ENCODE measurements at regions not wholly inside any gene's neighbourhood (a gene's known extent, or its start where the extent isn't known, plus 50 kb on each side); places are given as distances from the start of the nearest gene placed in this dataset.

DNA sequence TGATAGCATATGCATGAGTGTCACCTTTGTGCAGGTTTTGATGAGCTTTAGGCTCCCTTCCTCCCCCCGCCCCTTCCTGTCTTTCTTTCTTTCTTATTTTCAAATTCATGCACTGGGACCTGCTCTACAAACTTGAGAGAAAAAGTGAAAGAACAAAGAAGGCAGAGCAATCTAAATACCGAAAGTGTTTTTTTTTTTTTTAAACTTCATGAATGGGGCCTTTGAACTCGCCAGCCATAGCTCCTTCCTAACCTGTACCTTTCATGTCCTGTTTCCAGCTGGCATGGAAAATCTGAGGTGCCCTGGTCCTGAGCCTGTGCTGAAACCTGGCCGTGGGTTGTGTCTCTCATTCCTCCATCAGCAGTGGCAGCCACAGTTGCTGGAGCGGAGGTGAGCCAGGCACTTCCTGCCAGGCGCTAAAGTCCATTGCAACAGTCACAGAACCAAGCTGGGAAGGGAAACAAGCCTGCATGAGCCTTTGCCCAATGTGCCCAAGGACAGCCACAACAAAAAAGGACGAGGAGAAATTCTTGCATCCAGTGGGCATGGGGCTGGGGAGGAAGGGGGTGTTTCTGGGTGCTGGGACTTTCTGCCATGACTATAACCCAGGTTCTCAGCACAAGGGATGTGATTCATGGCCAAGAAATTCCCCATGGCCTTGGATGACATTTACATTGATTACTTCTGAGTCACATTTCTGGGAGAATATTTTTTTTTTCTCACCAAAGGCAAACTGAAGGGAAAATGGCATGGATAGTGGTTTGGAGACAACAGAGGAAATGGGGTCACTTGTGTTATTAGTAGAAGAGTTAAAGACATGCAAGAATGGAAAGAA lies 102.7 kb downstream of the TMEM30B start:
- H3K27ac ChIP-seq, result no peak overlapping the region
- TF ChIP-seq, protein P1, sequence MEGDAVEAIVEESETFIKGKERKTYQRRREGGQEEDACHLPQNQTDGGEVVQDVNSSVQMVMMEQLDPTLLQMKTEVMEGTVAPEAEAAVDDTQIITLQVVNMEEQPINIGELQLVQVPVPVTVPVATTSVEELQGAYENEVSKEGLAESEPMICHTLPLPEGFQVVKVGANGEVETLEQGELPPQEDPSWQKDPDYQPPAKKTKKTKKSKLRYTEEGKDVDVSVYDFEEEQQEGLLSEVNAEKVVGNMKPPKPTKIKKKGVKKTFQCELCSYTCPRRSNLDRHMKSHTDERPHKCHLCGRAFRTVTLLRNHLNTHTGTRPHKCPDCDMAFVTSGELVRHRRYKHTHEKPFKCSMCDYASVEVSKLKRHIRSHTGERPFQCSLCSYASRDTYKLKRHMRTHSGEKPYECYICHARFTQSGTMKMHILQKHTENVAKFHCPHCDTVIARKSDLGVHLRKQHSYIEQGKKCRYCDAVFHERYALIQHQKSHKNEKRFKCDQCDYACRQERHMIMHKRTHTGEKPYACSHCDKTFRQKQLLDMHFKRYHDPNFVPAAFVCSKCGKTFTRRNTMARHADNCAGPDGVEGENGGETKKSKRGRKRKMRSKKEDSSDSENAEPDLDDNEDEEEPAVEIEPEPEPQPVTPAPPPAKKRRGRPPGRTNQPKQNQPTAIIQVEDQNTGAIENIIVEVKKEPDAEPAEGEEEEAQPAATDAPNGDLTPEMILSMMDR (conservative IDR thresholded peaks at IDR 0.05), result no peak

DNA sequence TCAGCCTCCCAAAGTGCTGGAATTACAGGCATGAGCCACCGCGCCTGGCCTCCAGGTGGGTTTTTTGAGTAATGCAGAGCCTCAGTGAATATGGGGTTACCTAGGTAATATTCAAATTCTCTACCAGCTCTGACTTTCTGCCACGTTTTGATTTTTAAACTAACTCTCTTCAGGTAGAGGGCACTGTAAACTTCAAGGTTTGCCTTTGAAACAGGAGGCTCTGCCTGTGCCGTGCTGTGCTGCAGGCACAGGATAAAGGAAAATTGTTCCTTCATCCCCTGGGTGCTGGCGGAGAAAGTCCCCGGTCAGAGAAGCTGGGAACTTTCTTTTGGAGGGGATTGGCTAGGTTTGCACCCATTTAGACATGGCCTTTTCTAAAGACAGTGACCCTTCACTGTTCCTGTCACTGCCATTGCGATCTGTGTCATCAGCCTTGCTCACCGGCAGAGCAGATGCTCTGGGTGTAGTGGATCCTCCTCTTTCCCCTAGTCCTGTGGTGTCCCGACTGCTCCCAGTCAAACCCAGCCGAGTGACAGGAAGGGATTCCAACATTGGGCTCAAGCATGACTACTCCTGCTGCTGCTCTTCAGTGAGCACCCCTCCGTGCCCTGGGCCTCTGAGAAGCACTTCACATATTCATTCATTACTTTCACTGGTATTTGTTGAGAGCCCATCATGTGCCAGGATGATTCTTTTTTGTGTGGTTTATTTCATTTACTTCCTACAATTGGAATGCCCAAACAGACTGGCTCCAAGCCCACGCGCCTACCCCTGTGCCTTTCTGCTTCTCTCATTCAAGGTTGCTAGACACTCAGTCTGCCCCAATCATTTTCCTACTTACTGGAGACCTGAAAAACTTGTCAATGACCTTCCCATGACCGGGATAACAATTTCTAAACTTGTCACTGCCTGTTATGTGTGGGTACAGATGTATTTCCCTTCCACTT lies 103.6 kb downstream of the TMEM30B start:
- H3K27ac ChIP-seq, result no peak overlapping the region
- TF ChIP-seq, protein P1 (conservative IDR thresholded peaks at IDR 0.05), result no peak

DNA sequence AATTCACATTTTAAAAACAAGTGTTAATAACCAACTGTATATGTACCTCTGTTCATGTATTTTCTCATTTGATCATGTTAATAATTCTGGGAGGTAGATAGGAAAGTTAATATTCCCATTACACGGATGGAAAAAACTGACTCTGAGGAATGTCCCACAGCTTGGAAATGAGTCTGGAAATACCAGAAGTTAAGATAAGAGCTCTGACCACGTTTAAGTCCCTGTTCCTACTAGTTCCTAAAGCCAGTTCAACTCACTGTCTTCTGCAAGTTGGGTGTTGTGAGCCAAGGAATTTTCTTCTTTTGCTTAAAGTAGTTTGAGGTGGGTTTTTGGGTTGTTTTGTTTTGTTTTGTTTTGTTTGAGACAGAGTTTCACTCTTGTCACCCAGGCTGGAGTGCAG lies 104.5 kb downstream of the TMEM30B start:
- H3K27ac ChIP-seq, result no peak overlapping the region
- TF ChIP-seq, protein P1 (conservative IDR thresholded peaks at IDR 0.05), result no peak

DNA sequence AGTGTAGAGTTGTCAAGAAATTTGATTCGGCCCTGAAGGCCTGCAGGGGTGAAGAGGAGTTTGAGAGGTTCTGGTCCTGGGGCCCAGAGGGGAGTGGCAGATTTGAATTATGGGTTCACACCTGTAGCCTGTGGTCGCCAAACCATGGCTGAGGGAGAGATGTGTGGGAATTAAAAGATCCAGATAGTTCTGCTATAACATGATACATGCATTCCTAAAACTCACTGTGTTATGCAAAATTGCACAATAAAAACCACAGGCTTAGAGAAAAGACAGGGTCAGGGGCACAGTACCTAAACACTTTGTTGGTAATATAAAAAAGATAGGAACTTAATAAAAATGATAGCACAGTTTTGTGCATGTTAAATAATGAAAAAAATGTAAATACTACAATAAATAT lies 106.2 kb downstream of the TMEM30B start:
- H3K27ac ChIP-seq, result no peak overlapping the region
- TF ChIP-seq, protein P1 (conservative IDR thresholded peaks at IDR 0.05), result no peak

DNA sequence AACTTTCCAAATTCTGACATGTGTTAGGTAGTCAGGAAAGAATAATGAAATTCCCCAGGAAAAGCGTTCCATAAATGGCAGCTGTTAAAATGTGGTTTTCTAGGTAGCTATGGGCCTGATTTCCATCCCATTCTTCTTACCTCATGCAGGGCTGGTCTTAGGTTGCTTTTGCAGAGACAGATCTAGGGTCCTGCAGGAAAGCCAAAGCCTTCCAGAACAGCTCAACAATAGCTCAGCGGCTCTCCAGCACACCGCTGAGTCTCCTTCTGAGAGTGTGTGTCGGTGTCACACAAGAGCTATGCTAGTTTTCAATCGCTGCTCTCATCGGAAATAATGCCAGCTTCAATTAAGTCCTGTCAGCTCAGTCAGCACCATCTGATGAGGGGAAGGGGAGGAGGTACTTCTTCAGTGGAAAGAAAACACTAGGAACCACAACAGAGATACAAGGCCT lies 106.7 kb downstream of the TMEM30B start:
- H3K27ac ChIP-seq, result no peak overlapping the region
- TF ChIP-seq, protein P1 (conservative IDR thresholded peaks at IDR 0.05), result no peak

DNA sequence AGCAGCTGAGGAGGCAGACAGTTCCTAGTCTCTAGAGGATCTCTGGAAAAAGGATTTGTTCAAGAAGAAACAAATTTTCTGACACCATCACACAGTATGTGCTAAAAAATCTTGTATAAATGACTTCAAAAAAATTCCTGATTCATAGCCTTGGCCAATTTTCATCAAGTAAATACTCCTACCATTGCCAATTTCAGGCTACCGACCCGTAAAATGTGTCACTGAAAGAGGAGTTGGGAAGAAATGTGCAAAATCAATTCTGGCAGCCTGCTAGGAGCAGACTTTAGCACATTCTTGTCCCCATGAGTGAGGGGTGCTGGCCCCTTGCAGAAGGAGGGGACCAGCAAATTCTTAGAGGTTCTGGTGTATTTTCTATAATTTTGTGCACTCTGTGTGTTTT lies 109.4 kb downstream of the TMEM30B start:
- TF ChIP-seq, protein P1 (conservative IDR thresholded peaks at IDR 0.05), result no peak
- H3K27ac ChIP-seq, result no peak overlapping the region

DNA sequence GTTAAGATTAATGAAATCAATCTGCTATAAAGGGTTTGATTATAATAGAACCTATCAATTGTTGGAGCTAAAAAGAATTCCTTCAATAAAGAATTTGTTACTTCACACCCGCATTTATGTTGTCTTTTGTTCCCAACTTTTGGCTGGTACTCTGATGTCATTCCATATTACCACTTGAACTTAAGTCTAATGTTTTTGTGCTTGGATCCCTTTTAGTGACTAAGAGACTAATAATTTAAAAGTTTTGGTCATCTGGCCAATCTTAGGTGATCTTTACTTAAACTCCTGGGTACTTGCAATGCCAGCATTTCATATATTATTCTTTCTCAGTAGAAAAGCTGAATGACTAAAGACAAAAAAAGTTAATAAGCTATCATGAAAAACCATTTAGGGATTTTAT lies 113.0 kb downstream of the TMEM30B start:
- TF ChIP-seq, protein P1 (conservative IDR thresholded peaks at IDR 0.05), result no peak
- H3K27ac ChIP-seq, result no peak overlapping the region

Data from VCaP (cell line).